ENCODE measurements at regions not wholly inside any gene's neighbourhood (a gene's known extent, or its start where the extent isn't known, plus 50 kb on each side); places are given as distances from the start of the nearest gene placed in this dataset.

GRCh38 chr2:155830817-155831579 lies 501.5 kb downstream of the NR4A2 start:
- intact Hi-C loops (cut with DNase I): loop anchor here in 1 of 10 donors (5.0 kb wide), 1 partner anchor 331 kb away; no protein-coding TSS in a partner anchor
- 64 to 72% (median 67%) methylated on average over 4 of the region's 4 CpGs for WGBS, 4 donors
- no peak for ATAC-seq
- Histone ChIP-seq H3K4me3 (no peak overlapping the region), H3K27me3 (no peaks in the 10 kb centered on the region), H3K4me1 (no peaks in the 10 kb centered on the region), H3K9me3 (no peaks in the 10 kb centered on the region), H3K36me3 (no peaks in the 10 kb centered on the region), H3K27ac (no peak overlapping the region)
- no peak for DNase-seq
- TF ChIP-seq POLR2A (IDR thresholded peaks at IDR 0.05) (no peak), CTCF (IDR thresholded peaks at IDR 0.05) (no peak)

DNA sequence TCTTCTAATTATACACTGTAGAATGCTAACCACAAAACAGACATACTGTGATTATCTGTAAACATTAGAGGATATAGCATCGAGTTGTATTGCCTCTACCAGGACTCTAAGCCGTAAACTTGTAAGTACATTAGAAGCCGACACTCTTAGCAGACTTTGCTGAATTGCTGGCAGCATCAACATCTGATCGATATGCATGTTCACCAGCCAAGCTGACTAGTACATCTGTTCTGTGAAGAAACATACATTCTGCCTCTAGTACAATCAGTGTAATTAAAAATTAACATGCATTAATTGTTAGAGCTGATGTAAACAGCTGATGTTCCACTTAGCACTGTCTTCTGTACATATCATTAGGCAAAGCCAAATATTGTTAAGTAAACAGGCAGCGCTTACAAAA lies 502.2 kb downstream of the NR4A2 start:
- Histone ChIP-seq H3K36me3 (no peaks in the 10 kb centered on the region), H3K4me3 (no peak overlapping the region), H3K27me3 (no peaks in the 10 kb centered on the region), H3K4me1 (no peaks in the 10 kb centered on the region), H3K9me3 (no peaks in the 10 kb centered on the region), H3K27ac (no peak overlapping the region)
- ATAC-seq: no peak
- intact Hi-C loops (cut with DNase I): loop anchor here in 1 of 10 donors (5.0 kb wide), 1 partner anchor 332 kb away; no protein-coding TSS in a partner anchor
- no peak for TF ChIP-seq CTCF (IDR thresholded peaks at IDR 0.05)
- no peak for TF ChIP-seq POLR2A (IDR thresholded peaks at IDR 0.05)
- DNase-seq: no peak
- WGBS, 4 donors: 84 to 92% (median 88%) methylated on average over 5 of the region's 5 CpGs

GRCh38 chr2:155825876-155826275 lies 506.6 kb downstream of the NR4A2 start:
- intact Hi-C loops (cut with DNase I): no loop called here
- no peaks in the 10 kb centered on the region for H3K9me3 ChIP-seq
- H3K36me3 ChIP-seq: no peaks in the 10 kb centered on the region
- no peak for ATAC-seq
- no peaks in the 10 kb centered on the region for H3K4me1 ChIP-seq
- H3K27ac ChIP-seq: no peak overlapping the region
- no peak for TF ChIP-seq CTCF (IDR thresholded peaks at IDR 0.05)
- no peak for DNase-seq
- WGBS, 4 donors: 51 to 64% (median 61%) methylated on average over 2 of the region's 2 CpGs
- H3K4me3 ChIP-seq: no peak overlapping the region
- no peaks in the 10 kb centered on the region for H3K27me3 ChIP-seq

DNA sequence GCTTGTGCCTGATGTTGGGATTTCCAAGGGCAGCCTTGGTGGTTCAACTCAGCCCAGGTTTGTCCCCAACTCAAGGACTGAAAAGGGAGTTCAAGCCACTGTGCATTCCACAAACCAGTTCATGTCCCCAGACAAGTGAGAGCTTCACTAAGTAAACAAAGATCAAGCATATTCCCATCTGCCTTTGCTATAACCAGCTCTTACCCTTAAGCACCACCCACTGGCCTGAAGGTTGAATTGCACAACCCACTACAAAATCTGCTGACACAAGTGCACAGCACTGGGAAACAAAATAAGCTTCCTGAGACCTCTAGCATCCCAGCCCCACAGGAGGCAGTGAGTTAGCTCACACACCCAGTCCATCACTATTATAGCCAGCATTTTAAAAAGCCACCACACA lies 516.7 kb downstream of the NR4A2 start:
- no peak overlapping the region for H3K4me3 ChIP-seq
- H3K4me1 ChIP-seq: no peaks in the 10 kb centered on the region
- ATAC-seq (no peak), DNase-seq (no peak)
- H3K9me3 ChIP-seq: peaks cover 0 to 8% (median 1%) of the 10 kb centered on the region in 12 donors
- intact Hi-C loops (cut with DNase I): no loop called here
- no peak overlapping the region for H3K27ac ChIP-seq
- TF ChIP-seq CTCF (IDR thresholded peaks at IDR 0.05) (no peak), POLR2A (IDR thresholded peaks at IDR 0.05) (no peak)
- no peaks in the 10 kb centered on the region for H3K36me3 ChIP-seq
- no peaks in the 10 kb centered on the region for H3K27me3 ChIP-seq

All from heart left ventricle (tissue), 16 donors.